ENCODE measurements at regions not wholly inside any gene's neighbourhood (a gene's known extent, or its start where the extent isn't known, plus 50 kb on each side); places are given as distances from the start of the nearest gene placed in this dataset.
A peak's percentile ranks its signal among the peaks of the same experiment; 100 is the strongest.
"Not testable (repeated sequence)": the region's sequence is repeated elsewhere in the genome, so short reads cannot be mapped to it uniquely, and the experiment has no call there.

DNA sequence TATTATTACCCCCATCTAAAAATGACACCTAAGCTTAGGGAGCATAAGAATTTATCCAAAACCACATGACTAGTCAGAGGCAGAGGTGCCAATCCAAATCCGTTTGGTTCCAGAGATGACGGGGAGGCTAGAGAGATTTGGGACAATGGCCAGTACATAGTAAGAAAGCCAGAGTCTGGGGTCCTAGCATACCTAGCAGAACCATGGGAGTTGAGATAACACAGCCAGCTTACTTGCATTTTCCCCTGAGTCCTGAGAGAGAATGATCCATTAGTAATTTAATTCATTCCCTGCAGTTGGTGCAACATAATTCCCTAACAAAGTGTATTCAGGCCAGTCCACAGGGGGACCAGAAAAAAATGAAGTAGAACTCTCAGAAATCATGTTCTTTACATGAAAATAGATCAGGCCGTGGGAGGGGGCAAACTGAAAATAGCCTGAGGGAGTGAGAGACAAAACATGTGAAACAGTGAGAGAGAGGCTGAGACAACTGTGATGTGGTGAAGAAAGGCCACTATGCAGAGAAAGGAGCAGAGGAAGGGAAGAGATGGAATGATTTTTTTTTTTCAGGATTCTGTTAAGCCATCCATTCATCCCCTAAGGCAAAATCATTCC, 243.3 kb downstream of the BRINP2 start:
- DNase-seq = no peak

DNA sequence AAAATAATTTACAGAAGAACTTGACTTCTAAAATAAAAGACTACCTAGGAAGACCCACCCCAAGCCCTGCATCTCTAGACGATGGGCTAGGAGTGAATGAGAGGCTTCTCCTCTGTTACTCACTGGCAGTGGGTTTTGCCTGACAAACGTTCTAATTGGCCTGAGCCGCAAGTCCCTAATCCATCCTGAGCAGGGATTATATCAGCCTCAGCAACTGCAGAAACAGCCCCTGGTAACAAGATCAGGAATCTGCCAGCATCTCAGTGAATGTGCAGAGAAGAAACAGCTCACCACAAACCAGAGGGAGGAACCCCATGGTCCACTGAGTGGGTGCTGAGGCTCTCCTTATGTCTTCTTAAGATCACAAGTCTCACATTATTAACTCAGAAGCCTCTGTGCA, 240.6 kb downstream of the BRINP2 start:
- no peak for DNase-seq

DNA sequence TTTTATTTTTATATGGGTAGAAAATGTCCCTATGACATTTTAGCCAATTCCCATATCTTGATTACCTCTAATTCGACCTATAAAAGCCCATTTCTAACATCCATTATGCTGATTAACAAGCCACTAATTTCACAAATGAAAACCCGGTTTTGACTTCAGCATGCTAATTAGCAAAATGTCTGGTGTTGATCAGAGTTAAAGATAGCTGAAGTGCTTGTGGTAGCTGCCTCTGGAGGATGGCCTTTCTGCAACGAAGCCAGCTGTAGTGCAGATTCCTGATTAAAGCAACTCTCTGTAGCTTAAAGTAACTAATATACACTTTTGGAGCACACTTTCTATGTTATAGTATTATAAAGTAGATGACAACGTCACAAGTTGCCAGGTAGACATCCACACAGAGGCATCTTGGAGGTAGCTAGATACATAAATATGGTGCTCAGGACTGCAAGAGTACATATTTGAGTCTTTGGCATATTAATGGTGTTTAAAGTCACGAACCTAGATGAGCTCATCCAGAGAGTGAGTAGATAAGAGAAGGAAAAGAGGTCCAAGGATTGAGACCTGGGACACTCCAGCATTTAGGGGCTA, 239.5 kb downstream of the BRINP2 start:
- no peak for DNase-seq

DNA sequence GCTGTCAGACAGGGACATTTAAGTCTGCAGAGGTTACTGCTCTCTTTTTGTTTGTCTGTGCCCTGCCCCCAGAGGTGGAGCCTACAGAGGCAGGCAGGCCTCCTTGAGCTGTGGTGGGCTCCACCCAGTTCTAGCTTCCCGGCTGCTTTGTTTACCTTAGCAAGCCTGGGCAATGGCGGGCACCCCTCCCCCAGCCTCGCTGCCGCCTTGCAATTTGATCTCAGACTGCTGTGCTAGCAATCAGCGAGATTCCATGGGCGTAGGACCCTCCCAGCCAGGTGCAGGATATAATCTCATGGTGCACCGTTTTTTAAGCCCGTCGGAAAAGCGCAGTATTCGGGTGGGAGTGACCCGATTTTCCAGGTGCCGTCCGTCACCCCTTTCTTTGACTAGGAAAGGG, 235.6 kb downstream of the BRINP2 start:
- not testable (repeated sequence) for DNase-seq

DNA sequence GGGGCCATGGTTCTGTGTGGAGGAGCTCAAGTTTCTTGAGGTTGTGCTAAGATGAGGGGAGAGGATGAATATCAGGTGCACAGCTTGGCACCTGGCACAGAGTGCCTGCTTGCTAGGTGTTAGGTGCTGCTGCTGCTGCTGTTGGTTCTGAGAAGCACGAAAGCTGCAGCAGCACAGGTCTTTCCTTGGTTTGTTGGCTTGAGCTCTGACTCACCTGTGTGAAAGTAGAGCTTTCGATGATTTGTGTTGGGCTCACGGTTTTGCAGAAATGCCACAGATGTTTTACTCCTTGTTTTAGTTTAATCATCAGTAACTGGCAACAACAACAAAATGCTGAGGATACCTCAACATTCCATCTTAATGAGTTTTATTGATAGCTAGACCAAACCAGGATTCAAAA, 221.6 kb downstream of the BRINP2 start:
- DNase-seq = no peak

DNA sequence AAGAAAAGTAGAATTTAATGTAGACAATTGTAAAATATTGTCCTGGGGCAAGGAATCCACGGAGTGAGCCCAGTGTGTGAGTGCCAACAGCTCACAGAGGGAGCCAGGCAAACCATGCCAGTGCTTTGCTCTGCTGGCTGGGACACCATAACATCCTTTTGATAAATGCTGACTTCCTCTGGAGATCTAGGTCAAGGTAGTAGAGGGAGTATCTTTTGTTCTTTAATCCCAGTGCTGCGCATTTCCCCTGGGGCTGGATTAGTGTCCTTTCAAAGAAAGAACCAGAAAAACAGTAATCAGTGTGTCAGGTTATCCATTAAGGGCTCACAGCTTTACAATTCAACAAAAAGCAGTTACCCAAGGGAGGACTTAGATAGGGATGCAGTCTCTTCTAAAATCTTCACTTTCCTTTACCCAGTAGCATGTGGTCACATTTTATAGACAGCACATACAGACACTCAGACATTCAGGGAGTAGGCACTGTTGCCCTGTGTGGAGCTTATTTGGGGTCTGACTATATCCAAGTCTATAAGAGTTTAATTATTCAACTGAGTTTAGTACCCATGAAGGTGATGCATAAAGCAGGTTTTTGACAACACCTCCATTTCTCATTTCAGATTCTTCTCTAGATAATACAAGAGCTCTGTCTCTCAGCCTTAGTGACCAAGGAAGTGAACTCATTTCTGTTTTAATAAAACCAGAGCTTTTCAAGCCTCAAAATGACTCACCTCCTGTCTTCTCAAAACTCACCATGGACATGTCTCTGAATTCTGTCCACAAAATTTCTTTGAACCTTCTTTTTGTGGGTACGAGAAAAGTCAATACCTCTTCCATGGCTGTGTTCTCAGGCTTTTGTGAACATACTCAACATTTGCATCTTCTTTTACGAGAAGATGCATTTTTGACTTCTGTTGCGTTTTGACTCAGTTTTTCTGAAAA, 215.3 kb downstream of the BRINP2 start:
- DNase-seq = no peak

DNA sequence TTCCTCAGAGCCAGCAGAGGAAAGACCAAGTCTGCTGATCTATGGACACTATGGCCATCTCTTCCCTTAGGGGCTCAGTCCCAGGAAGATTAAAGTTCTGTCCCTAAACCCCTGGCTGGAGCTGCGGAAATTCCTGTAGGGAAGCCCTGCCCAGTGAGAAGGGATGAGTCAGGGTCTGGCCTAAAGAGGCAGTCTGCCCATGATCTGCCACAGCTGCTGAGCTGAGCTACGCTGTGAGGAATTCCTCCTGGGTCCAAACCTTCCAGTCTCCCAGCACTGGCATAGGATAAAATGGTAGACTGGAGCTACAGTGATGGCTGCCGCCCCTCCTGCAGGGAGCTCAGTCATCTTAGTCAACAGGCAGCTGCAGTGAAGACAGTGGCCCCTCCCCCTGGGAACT, 213.7 kb downstream of the BRINP2 start:
- DNase-seq = no peak

DNA sequence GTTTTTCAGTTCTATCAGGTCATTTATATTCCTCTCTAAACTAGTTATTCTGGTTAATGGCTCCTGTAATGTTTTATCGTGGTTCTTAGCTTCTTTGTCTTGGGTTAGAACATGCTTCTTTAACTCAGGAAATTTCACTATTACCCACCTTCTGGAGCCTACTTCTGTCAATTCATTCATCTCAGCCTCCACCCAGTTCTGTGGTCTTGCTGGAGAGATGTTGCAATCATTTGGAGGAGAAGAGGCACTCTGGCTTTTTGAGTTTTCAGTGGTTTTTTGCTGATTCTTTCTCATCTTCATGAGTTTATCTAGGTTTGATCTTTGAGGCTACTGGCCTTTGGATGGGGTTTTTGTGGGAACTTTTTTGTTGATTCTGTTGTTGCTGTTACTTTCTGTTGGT, 213.0 kb downstream of the BRINP2 start:
- DNase-seq = no peak

DNA sequence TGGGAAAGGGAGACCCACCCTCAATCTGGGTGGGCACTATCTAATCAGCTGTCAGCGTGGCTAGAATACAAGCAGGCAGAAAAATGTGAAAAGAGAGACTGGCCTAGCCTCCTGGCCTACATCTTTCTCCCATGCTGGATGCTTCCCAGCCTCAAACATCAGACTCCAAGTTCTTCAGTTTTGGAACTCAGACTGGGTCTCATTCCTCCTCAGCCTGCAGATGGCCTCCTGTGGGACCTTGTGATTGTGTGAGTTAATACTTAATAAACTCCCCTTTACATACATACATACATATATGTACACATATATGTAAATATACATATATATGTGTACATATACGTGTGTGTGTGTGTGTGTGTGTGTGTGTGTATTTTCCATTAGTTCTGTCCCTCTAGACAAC, 207.1 kb downstream of the BRINP2 start:
- no peak for DNase-seq

DNA sequence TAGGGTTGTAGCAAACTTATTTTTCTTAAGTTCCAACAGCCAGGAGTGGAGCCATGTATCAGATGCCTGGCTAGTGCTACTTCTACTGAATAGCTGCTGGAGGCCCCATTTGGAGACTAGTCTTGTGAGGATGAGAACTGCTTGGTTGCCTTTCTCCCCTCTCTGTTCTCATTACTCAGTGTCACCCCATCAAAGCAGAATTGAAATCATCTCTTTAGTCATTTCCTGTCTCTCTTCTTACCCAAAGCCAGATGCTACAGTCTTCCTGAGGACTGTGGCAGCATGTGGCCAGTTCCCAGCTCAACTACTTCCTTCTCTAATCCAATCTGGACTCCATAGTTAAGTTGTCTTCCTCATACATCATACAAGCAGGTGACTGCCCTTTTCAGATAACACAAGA, 197.5 kb downstream of the BRINP2 start:
- no peak for DNase-seq

DNA sequence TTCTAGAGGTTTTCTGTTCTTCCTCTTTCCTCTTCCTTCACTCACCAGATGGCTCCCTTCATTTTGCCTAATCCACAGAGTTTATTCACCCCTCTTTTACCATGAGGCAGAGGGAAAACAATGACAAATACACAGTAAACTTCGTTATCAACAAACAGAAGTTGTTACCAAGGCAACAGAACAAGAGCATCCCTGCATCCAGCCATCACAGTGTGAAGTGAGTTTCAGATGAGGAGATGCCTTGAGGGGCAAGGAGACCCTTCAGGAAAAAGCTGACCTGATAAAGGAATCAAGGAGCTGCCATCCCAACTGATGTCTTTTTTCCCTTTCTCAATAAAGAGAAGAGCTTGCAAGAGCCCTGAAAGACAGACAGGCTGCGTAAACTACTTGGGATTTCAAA, 195.3 kb downstream of the BRINP2 start:
- DNase-seq = no peak

DNA sequence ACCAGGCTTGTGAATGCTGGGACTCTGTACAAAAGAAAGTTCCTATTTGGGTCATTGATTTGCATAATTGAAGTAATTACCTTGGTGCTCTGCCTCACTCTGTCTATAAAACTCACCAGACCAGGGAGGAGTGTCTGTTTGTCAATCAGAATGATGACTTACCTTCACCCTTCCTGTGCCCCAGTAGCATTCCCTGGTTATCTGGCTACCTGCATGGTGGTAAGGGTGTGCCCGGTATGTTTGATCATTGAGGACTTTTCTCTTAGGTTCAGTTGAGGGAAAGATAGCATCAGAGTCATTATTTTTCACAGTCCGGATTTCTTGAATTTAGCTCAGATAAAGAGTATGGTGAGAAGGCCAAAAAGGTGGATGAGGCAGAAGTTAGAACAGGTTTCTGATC, 190.0 kb downstream of the BRINP2 start:
- no peak for DNase-seq

DNA sequence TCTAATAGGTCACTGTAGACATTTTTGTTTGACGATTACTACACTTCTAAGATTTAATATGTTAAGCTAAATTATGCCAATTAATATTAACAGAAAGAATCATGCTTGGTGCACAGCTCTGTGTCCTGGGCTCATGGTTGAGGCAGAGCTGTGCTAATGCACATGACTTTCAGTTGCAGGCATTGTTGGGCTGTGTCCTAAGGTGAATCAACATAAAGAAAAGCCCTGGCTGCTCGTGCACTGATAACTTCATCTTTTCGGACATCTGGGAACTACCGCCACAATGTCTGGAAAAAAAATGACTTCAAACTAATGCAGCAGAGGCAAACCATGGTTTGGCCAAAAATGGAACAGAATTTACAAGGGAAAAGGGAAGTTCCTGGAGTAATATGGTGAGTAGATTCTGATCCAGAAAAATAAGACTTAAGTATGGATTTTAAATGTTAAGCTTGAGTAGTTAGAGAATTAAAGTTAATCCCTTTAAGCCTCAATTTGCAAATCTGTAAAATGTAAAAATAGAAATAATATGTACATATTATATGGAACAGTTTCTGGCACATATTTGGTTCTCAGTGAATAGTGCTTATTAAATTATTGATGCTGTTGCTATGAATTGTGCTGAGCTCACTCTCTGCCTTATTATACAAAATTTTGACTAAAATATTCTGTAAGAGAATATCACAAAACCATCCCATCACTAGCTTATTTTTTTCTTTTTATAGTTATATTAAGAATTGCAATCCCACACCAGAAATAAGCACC, 186.1 kb downstream of the BRINP2 start:
- DNase-seq = no peak

DNA sequence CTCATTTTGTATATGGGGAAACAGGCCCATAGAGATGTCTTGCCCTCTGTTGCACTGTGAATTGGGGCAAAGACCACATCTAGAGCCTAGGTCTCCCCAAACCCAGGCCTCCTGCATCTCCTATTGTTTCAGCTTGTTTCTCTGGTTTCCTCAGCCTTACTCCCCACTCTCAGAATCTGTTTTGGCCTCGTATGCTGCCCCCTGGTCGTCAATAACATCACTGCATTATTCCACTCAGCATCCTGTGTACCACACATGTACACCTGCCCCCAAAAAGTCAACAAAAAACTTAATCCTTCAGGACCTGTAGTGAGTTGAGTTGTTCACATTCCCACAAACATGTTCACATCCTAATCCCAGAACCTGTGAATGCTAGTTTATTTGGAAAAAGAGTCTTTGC, 184.8 kb downstream of the BRINP2 start:
- peak; percentile 36 for DNase-seq

DNA sequence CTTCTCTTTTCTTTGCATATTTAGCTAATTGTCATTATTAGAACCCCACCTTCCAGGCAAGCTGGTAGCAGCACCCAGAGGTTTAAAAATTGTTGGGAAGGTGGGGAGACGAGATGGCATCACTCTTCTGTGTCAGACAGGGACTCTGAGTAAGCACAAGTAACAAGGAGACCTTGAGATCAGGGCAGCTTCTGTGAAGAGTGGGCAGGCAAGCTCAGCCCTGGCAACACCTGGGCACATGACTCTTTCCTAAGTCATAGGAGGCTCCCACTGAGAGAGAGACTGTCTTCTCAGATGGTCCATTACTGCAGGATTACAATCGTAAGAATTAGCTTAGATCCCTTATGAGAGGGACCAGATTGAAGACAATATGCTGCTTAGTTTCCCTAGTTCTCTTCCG, 183.5 kb downstream of the BRINP2 start:
- no peak for DNase-seq

DNA sequence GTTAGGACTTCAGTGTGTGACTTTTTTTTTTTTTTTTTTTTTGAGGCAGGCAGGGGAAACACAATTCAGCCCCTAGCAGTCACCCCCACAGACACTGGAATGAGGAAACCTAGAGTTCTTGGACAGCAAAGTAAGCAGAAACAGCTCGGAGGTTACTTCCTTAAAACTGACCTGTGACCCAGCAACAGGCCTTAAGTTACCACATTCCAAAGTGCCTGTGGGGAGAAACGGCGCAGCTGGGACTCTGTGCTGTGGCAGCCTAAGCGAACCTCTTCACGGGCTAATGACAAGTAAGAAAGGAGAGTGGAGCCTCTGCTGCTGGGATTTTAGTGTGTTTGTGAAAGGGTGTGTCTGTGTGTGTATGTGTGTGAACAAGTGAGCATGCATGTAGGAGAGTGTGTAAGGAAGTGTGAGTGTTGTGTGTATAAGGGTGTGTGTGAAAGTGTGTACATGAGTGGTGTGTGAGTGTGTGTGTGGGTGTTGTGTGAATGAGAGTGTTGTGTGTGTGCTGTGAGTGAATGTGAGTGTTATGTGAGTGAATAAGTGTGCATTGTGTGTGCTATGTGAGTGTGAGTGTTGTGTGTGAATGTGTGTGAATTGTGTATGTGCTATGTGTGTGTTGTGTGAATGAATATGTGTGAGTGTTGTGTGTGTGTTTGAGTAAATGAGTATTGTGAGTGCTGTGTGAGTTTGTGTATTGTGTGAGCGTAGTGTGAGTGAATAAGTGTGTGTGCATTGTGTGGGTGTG, 180.8 kb downstream of the BRINP2 start:
- DNase-seq = peak; percentile 19

DNA sequence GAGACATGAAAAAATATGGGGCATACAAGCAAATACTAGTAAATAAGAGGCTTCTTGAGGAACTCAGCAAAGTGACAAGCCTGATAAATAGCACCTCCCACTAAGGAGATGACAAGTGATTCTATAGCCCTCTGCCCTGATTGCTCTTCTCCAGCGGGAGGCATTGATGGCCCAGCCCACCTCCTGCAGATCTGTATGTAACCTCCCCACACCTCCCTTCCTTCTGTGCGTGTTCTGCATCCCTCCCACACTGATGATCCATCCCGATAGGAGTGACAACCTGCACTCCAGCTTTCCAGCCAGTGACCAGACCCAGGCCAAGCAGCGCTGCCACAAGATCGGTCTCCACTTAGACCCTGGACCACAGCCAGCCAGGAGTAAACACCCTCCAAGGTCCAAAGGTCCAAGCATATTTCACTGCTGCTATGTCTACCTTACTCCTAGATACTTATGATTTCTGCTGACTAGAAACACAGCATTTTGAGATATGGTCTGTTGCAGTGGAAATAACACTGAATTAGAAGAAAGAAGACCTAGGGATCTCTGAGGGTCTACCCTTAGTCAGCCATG, 176.1 kb downstream of the BRINP2 start:
- no peak for DNase-seq

DNA sequence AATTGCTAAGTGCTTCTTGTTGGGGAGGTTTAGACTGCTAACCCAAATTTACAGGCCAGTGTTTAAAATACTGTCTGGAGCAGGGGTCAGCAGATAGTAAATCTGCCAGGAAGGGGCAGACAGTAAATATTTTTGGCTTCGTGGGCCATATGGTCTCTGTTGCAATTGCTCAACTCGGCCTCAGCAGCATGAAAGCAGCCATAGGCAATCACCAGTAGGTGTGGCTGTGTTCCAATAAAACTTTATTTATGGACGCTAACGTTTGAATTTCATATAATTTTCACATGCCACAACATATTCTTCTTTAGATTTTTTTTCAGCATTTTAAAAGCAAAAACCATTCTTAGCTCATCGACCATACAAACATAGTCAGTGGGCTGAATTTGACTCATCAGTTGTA, 172.7 kb downstream of the BRINP2 start:
- DNase-seq = no peak

DNA sequence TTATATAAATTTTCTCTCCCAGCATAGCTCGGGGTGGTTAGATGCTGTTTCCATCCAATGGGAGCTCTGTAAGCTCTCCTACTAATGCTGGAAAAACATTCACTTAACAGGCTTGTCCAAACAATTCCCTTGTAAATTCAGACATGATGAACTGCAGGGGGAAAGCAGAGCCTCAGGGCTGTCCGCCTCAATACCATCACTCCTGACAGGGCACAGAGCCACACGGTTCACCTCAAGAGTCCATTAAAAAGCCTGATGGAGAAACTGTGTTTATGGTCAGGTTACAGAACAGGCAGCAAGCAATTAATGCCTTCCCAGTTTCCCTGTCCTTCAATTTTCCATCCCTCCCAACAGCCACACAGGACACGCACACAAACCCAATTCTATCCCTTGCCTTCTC, 171.0 kb downstream of the BRINP2 start:
- DNase-seq = peak; percentile 33

DNA sequence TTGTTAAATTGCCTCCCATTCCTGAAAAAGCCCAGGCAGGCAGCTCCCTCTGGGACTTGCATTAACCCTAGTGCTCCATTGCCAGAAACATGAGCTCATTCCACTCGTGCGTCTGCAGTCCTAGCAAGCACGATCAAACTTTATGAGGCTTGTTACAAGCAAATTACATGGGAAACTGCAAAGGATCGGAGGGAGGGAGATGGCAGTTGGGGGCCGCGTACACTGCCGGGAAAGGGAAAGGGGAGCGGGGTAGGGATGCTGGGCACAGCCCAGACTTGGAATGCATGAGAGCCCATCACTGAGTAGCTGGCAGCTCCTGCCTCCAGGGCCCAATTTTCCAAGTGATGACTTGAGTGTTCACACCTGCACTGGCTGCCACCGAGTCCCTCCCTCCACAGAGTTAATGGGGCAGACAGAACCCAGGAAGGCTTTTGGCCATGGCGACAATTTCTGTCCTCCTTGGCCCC, 169.9 kb downstream of the BRINP2 start:
- DNase-seq = peak; percentile 67

DNA sequence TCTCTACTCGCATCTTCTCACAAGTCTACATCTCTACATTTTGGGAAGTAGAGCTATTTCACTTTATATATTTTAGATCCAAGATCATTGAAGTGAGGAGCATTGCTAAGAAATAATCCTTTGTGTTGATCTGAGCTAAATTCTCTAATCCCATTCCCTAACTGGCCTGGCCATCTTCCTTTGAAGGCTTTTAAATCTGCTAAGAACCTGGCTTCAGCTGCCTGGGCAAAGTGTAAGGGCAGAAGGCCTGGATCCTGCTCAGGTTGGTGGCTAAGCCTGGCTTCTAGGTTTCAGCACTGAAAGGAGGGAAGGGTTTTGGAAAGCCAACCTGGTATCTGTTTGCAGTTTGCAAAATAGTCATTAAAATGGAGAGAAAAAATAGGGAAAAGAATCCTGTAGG, 167.6 kb downstream of the BRINP2 start:
- DNase-seq = no peak

DNA sequence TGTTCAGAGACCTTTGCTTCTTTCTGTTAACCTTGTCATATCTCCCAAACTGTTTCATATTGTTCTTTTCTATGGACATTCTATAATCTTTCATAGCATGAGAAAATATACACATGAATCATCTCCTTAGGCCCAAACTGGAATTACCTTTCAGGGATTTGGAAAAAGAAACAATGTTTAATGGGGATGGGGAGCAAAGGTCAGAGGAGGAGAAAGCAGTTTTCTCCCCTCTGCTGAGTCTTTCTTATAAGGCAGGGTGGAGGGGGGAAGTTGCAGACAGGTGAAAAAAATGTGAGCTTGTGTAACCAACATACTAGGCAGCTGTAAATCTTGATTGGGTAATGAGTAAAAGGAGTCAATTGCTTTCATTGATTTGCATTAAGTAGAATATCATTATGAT, 164.1 kb downstream of the BRINP2 start:
- no peak for DNase-seq

Data from tongue (tissue), 1 donor.